ENCODE measurements at regions not wholly inside any gene's neighbourhood (a gene's known extent, or its start where the extent isn't known, plus 50 kb on each side); places are given as distances from the start of the nearest gene placed in this dataset.

DNA sequence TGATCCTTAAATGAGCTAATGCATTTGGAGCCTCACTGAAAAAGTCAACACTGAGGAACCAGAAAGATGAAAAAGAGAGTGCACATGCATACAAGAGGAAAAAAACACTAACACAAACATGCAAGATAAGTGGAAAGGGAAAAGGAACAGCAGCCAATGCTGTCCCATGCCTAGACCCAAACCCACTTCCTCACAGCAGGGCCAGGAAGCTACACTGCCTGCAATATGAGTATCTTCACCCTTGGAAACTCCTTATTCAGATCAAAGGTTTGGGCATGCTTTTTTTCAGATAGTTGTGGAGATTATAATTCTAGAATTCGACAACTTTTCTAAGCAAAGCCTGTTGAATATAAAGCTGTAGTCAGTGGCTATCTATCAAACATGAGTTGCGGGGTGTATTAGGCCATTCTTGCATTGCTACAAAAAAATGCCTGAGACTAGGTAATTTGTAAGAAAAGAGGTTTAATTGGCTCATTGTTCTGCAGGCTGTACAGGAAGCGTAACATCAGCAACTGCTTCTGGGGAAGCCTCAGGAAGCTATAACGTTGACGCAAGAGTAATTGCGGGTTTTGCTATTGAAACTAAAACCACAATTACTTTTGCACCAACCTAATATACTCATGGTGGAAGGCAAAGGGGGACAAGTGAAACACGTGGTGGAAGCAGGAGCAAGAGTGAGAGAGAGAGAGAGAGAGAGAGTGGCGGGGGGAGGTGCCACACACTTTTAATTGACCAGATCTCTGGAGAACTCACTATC lies 138.2 kb downstream of the MBD2 start:
- DNase-seq (ENCODE audit: low spot score) = no peak
- H3K36me3 ChIP-seq = no peaks in the 10 kb centered on the region
- H3K9me3 ChIP-seq = no peaks in the 10 kb centered on the region
- peaks cover 0 to 8% of the 10 kb centered on the region in 2 donors for H3K4me1 ChIP-seq
- TF ChIP-seq, protein P1, sequence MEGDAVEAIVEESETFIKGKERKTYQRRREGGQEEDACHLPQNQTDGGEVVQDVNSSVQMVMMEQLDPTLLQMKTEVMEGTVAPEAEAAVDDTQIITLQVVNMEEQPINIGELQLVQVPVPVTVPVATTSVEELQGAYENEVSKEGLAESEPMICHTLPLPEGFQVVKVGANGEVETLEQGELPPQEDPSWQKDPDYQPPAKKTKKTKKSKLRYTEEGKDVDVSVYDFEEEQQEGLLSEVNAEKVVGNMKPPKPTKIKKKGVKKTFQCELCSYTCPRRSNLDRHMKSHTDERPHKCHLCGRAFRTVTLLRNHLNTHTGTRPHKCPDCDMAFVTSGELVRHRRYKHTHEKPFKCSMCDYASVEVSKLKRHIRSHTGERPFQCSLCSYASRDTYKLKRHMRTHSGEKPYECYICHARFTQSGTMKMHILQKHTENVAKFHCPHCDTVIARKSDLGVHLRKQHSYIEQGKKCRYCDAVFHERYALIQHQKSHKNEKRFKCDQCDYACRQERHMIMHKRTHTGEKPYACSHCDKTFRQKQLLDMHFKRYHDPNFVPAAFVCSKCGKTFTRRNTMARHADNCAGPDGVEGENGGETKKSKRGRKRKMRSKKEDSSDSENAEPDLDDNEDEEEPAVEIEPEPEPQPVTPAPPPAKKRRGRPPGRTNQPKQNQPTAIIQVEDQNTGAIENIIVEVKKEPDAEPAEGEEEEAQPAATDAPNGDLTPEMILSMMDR (IDR thresholded peaks at IDR 0.05) = no peak
- H3K27ac ChIP-seq = no peak overlapping the region
- no peak overlapping the region for H3K4me3 ChIP-seq
- H3K27me3 ChIP-seq = no peaks in the 10 kb centered on the region

DNA sequence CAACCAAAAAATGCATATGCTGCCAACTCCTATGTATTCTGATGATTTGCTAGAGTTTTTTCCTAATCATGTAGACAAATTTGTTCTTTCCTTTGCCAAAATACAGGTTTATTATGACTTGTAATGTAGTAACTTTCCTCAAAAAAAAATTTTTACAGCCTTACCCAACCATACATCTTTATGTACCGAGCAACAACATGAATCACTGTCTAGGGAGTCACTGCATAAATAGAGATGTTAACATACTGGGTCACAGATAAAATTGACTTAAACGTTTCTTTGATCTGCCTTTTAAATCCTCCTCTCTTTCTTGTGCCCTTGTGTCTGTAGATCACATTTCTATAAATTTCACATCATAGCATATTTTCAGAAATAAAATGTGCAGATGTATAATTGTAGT lies 143.6 kb downstream of the MBD2 start:
- TF ChIP-seq, protein P1 (IDR thresholded peaks at IDR 0.05) = no peak
- Histone ChIP-seq H3K27ac (no peak overlapping the region), H3K9me3 (no peaks in the 10 kb centered on the region), H3K27me3 (no peaks in the 10 kb centered on the region), H3K36me3 (no peaks in the 10 kb centered on the region), H3K4me1 (no peaks in the 10 kb centered on the region), H3K4me3 (no peak overlapping the region)
- DNase-seq (ENCODE audit: low spot score) = no peak

DNA sequence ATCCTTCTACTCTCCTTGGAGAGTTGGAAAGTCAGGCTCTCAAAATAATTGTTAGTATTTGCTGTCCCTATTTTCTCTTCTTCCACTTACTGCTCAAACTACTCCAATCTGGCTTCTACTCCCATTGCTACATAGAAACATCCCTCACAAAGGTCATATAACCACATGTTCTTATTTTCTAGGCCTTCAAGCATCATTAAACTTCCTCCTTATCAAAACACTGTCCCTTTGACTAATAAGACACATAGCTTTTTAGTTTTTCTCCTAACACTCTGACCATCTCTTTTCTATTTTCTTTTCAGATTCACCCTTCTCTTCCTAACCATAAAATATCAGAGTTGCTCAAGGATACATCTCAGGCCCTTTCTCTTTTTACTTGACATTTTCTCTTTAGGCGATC lies 148.3 kb downstream of the MBD2 start:
- Histone ChIP-seq H3K36me3 (no peaks in the 10 kb centered on the region), H3K27me3 (no peaks in the 10 kb centered on the region), H3K27ac (no peak overlapping the region), H3K4me3 (no peak overlapping the region), H3K4me1 (no peaks in the 10 kb centered on the region), H3K9me3 (no peaks in the 10 kb centered on the region)
- no peak for DNase-seq (ENCODE audit: low spot score)
- TF ChIP-seq, protein P1 (IDR thresholded peaks at IDR 0.05) = no peak

DNA sequence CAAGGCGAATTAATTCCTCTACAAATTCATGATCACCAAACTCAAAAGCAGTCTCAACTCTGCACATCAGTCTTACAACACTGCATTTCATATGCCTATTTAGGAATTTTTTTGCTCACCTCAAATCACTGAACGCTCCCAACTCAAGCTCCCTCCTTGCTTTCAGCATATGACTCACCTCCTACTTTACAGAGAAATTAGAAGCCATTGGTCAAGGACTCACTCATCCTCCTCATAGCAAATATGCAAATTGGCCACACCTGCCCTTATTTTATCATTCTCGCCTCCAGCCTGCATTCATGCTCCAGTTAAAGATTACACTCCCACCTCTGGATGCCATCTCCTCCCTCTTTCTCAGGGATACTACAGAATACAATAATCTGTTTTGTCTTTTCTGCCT lies 148.8 kb downstream of the MBD2 start:
- TF ChIP-seq, protein P1 (IDR thresholded peaks at IDR 0.05) = no peak
- H3K9me3 ChIP-seq = no peaks in the 10 kb centered on the region
- H3K4me1 ChIP-seq = no peaks in the 10 kb centered on the region
- H3K27ac ChIP-seq = no peak overlapping the region
- no peak for DNase-seq (ENCODE audit: low spot score)
- no peaks in the 10 kb centered on the region for H3K27me3 ChIP-seq
- H3K4me3 ChIP-seq = no peak overlapping the region
- H3K36me3 ChIP-seq = no peaks in the 10 kb centered on the region

DNA sequence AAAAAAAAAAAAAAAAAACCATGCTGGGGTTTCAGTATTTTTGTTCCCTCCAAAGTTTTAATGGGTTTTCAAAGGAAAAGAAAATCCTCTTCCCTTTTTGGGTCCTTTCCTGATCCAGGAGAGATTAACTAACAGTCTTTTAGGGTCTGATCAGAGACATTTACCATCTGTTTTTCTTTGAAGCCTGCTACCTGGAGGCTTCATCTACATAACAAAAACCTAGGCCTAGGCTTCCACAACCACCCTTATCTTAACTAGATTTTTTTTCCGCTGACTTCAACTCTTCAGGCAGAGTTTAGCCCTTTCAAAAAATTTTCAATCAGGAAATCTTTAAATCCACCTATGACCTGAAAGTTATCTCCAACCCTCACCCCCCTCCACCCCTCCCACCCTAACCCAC lies 154.7 kb downstream of the MBD2 start:
- no peaks in the 10 kb centered on the region for H3K4me1 ChIP-seq
- no peak overlapping the region for H3K4me3 ChIP-seq
- H3K27ac ChIP-seq = no peak overlapping the region
- H3K9me3 ChIP-seq = no peaks in the 10 kb centered on the region
- H3K36me3 ChIP-seq = no peaks in the 10 kb centered on the region
- no peak for DNase-seq (ENCODE audit: low spot score)
- no peaks in the 10 kb centered on the region for H3K27me3 ChIP-seq
- TF ChIP-seq, protein P1 (IDR thresholded peaks at IDR 0.05) = no peak
